Fibroblast of lung (primary cell): ENCODE measurements at regions not wholly inside any gene's neighbourhood (a gene's known extent, or its start where the extent isn't known, plus 50 kb on each side); places are given as distances from the start of the nearest gene placed in this dataset.

ENCODE experiments used
- DNase-seq, 2 donors: peaks; one replicate each; pipeline versions ENCODE4 v3.0.0 to v3.0.0-alpha.2; 2010; ENCODE audit warnings: low read depth in 2 of 2
- H2AFZ ChIP-seq: 2 replicates; pipeline ENCODE4 v1.5.1; 2012; ENCODE audit warnings: low read length, control low read depth, inconsistent platforms
- H3K27ac ChIP-seq: 2 replicates; pipeline ENCODE4 v1.5.1; 2011; ENCODE audit warnings: low read length, control low read depth; ENCODE audit not compliant: insufficient read depth
- H3K27me3 ChIP-seq: 2 replicates; pipeline ENCODE4 v1.5.1; 2011; ENCODE audit warnings: mild to moderate bottlenecking, low read length; ENCODE audit not compliant: control insufficient read depth, insufficient read depth
- H3K36me3 ChIP-seq: 2 replicates; pipeline ENCODE4 v1.5.1; 2011; ENCODE audit warnings: low read length; ENCODE audit not compliant: control insufficient read depth, insufficient read depth
- H3K4me1 ChIP-seq: 2 replicates; pipeline ENCODE4 v1.5.1; 2011; ENCODE audit warnings: low read length; ENCODE audit not compliant: control insufficient read depth, insufficient read depth; ENCODE audit errors: extremely low read depth
- H3K4me2 ChIP-seq: 2 replicates; pipeline ENCODE4 v1.5.1; 2011; ENCODE audit warnings: low read length, control low read depth; ENCODE audit not compliant: insufficient read depth; ENCODE audit errors: extremely low read depth
- H3K4me3 ChIP-seq, 4 experiments: fragments of 200-600 bp in 1 of 4; sonication (generic) in 1 of 4; replicated peaks in 1 of 4; 2 replicates each; pipeline ENCODE4 v1.5.1; 2011 to 2016; ENCODE audit warnings: low read length in 4 of 4, low read depth in 3 of 4, mild to moderate bottlenecking in 3 of 4, control low read depth in 2 of 4, inconsistent platforms in 1 of 4, mixed read lengths in 1 of 4; ENCODE audit not compliant: insufficient read depth in 1 of 4; ENCODE audit errors: control extremely low read depth in 1 of 4
- H3K79me2 ChIP-seq: 2 replicates; pipeline ENCODE4 v1.5.1; 2012; ENCODE audit warnings: mild to moderate bottlenecking, low read length, inconsistent platforms; ENCODE audit not compliant: control insufficient read depth, insufficient read depth
- H3K9ac ChIP-seq: 2 replicates; pipeline ENCODE4 v1.5.1; 2011; ENCODE audit warnings: mild to moderate bottlenecking, low read length, control low read depth; ENCODE audit not compliant: insufficient read depth
- H3K9me3 ChIP-seq: 2 replicates; pipeline ENCODE4 v1.5.1; 2012; ENCODE audit warnings: low read depth, low read length; ENCODE audit not compliant: control insufficient read depth, insufficient read depth
- H4K20me1 ChIP-seq: 2 replicates; pipeline ENCODE4 v1.5.1; 2011; ENCODE audit warnings: low read length; ENCODE audit not compliant: control insufficient read depth, insufficient read depth; ENCODE audit errors: extremely low read depth
- CTCF ChIP-seq, 2 donors: IDR thresholded peaks in 1 of 2; conservative IDR thresholded peaks in 1 of 2; 1 replicate in 1 of 2; 2 replicates in 1 of 2; pipeline ENCODE4 v1.5.1; 2011 to 2012; ENCODE audit warnings: low read length in 2 of 2, control low read depth in 1 of 2, inconsistent platforms in 1 of 2, low read depth in 1 of 2, mild to moderate bottlenecking in 1 of 2
- EZH2 ChIP-seq: IDR thresholded peaks from 2 replicates; pipeline ENCODE4 v1.5.1; 2012; ENCODE audit warnings: low read length, control low read depth, mild to moderate bottlenecking; ENCODE audit errors: missing control alignments

DNA sequence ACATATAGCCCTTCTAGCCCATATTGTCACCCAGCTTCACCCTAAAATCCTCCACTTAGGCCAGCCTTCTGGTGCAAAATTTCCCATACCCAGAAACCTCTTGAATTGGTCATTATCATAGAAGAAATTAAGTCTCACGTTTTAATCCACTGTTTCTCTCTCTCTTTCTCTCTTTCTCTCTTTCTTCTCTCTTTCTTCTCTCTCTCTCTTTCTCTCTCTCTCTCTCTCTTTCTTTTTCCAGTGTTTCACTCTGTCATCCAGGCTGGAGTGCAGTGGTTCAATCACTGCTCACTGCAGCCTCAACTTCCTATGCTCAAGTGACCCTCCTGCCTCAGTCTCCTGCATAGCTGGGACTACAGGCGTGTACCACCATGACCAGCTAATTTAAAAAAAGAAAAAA is 363.4 kb downstream of the TMEM167A start:
- Histone ChIP-seq H3K79me2 (no peaks in the 10 kb centered on the region), H3K4me3 (no peak overlapping the region), H3K36me3 (no peaks in the 10 kb centered on the region), H3K4me2 (no peak overlapping the region), H2AFZ (no peak overlapping the region), H3K27me3 (no peaks in the 10 kb centered on the region), H3K9ac (no peak overlapping the region), H4K20me1 (no peaks in the 10 kb centered on the region), H3K27ac (no peak overlapping the region), H3K4me1 (no peaks in the 10 kb centered on the region), H3K9me3 (no peaks in the 10 kb centered on the region)
- no peak for DNase-seq
- TF ChIP-seq CTCF (conservative IDR thresholded peaks at IDR 0.05 in 1 of 2, IDR thresholded peaks at IDR 0.05 in 1 of 2; ENCODE audit: low read depth in 1 of 2, low read length in 2 of 2), result no peak
- no peak for TF ChIP-seq EZH2

- H3K36me3 ChIP-seq, result no peaks in the 10 kb centered on the region
- no peak overlapping the region for H3K4me2 ChIP-seq
- H3K27me3 ChIP-seq, result no peaks in the 10 kb centered on the region
- DNase-seq, result peak in 1 of 2 donors; percentile 74
- no peak overlapping the region for H3K4me3 ChIP-seq
- TF ChIP-seq CTCF (conservative IDR thresholded peaks at IDR 0.05 in 1 of 2, IDR thresholded peaks at IDR 0.05 in 1 of 2; ENCODE audit: low read depth in 1 of 2, low read length in 2 of 2), result no peak
- TF ChIP-seq EZH2, result no peak
- no peaks in the 10 kb centered on the region for H3K79me2 ChIP-seq
- no peaks in the 10 kb centered on the region for H3K4me1 ChIP-seq
- H3K9ac ChIP-seq, result no peak overlapping the region
- H3K9me3 ChIP-seq, result no peaks in the 10 kb centered on the region
- no peak overlapping the region for H3K27ac ChIP-seq
- no peaks in the 10 kb centered on the region for H4K20me1 ChIP-seq
- H2AFZ ChIP-seq, result no peak overlapping the region
These were observed 369.5 kb downstream of the TMEM167A start for GRCh38 chr5:82707741-82708140.

DNA sequence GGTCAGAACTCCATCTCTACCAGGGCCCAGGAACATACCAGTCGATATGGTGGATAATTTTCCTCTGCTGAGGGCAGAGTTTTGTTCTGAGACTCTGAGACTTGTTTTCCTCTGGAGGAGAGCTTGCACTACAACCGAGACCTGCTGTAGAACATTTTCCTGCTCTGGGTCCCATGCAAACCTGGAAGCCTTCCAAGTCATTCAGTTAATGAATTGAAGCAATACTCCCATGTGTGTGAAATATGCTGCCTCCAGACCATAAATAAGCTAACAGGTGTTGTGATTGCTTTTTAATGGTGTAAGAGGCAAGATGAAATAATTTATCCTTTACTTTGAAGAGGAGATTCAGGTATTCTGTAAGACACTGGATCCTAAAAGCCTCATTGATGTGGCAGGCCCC is 372.8 kb downstream of the TMEM167A start:
- Histone ChIP-seq H3K9ac (no peak overlapping the region), H3K27ac (no peak overlapping the region), H3K4me2 (no peak overlapping the region), H3K27me3 (no peaks in the 10 kb centered on the region), H3K79me2 (no peaks in the 10 kb centered on the region), H2AFZ (no peak overlapping the region), H3K4me1 (no peaks in the 10 kb centered on the region), H3K4me3 (no peak overlapping the region), H3K36me3 (no peaks in the 10 kb centered on the region), H4K20me1 (no peaks in the 10 kb centered on the region), H3K9me3 (no peaks in the 10 kb centered on the region)
- DNase-seq, result no peak
- TF ChIP-seq EZH2 (no peak), CTCF (conservative IDR thresholded peaks at IDR 0.05 in 1 of 2, IDR thresholded peaks at IDR 0.05 in 1 of 2; ENCODE audit: low read depth in 1 of 2, low read length in 2 of 2) (no peak)
